Mammary epithelial cell (primary cell): ENCODE measurements at regions not wholly inside any gene's neighbourhood (a gene's known extent, or its start where the extent isn't known, plus 50 kb on each side); places are given as distances from the start of the nearest gene placed in this dataset.
"Not testable (repeated sequence)": the region's sequence is repeated elsewhere in the genome, so short reads cannot be mapped to it uniquely, and the experiment has no call there.

ENCODE experiments used
- EZH2 ChIP-seq: IDR thresholded peaks from 2 replicates; pipeline ENCODE4 v1.6.1; 2012; ENCODE audit warnings: low read length, inconsistent platforms, borderline replicate concordance
- TF ChIP-seq, protein P1 (sequence below), 2 donors: IDR thresholded peaks in 1 of 2; conservative IDR thresholded peaks in 1 of 2; 2 replicates each; pipeline ENCODE4 v1.5.1; 2011 to 2012; ENCODE audit warnings: inconsistent platforms in 2 of 2, low read length in 2 of 2, mild to moderate bottlenecking in 2 of 2, control low read depth in 1 of 2, low read depth in 1 of 2; ENCODE audit not compliant: insufficient read depth in 1 of 2; ENCODE audit errors: extremely low read depth in 1 of 2

DNA sequence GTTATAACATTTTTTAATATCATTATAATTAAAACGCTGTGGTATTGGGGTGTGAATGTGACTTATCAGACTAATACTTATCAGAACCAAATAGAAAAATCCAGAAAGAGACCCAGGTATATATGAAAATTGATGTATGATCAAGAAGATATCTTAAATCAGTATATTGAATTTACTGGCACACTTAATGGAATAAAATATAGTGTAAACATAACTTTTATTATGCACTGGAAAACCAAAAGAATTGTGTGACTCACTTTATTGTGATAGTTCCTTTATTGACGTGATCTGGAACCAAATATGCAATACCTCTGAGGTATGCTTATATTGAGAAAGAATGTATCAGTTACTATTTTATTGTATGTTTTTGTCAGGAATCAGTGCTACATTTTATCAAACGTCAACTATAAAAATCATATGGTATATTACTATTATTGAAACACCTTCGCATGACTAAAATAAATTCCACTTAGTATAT, 250.7 kb upstream of the SPOPL start:
- TF ChIP-seq, protein P1, sequence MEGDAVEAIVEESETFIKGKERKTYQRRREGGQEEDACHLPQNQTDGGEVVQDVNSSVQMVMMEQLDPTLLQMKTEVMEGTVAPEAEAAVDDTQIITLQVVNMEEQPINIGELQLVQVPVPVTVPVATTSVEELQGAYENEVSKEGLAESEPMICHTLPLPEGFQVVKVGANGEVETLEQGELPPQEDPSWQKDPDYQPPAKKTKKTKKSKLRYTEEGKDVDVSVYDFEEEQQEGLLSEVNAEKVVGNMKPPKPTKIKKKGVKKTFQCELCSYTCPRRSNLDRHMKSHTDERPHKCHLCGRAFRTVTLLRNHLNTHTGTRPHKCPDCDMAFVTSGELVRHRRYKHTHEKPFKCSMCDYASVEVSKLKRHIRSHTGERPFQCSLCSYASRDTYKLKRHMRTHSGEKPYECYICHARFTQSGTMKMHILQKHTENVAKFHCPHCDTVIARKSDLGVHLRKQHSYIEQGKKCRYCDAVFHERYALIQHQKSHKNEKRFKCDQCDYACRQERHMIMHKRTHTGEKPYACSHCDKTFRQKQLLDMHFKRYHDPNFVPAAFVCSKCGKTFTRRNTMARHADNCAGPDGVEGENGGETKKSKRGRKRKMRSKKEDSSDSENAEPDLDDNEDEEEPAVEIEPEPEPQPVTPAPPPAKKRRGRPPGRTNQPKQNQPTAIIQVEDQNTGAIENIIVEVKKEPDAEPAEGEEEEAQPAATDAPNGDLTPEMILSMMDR (conservative IDR thresholded peaks at IDR 0.05 in 1 of 2, IDR thresholded peaks at IDR 0.05 in 1 of 2; ENCODE audit: extremely low read depth in 1 of 2, insufficient read depth in 1 of 2, low read depth in 1 of 2, low read length in 2 of 2): not testable (repeated sequence)
- TF ChIP-seq EZH2: not testable (repeated sequence)
